Heart right ventricle (tissue), 16 donors: ENCODE measurements at regions not wholly inside any gene's neighbourhood (a gene's known extent, or its start where the extent isn't known, plus 50 kb on each side); places are given as distances from the start of the nearest gene placed in this dataset.

ENCODE experiments used
- ATAC-seq, 8 donors: fragments of 200-7000 bp; cut with Tn5 transposase; one replicate each; pipeline ENCODE4 v1.9.1; 2020; ENCODE audit warnings: mild to moderate bottlenecking in 8 of 8, moderate library complexity in 8 of 8, moderate number of reproducible peaks in 1 of 8
- DNase-seq, 2 donors: peaks; one replicate each; pipeline ENCODE4 v3.0.0-alpha.2; 2020
- H3K27ac ChIP-seq, 10 donors: fragments of 200-600 bp; sonication (generic) in 2 of 10; one replicate each; pipeline versions ENCODE4 v1.5.0 to v1.8.0; 2020 to 2022; ENCODE audit warnings: mild to moderate bottlenecking in 3 of 10
- H3K27me3 ChIP-seq, 7 donors: fragments of 200-600 bp; one replicate each; pipeline ENCODE4 v1.8.0; 2021 to 2022; ENCODE audit warnings: mild to moderate bottlenecking in 2 of 7
- H3K36me3 ChIP-seq, 9 donors: fragments of 200-600 bp; sonication (generic) in 1 of 9; one replicate each; pipeline versions ENCODE4 v1.5.0 to v1.8.0; 2020 to 2022; ENCODE audit warnings: mild to moderate bottlenecking in 2 of 9
- H3K4me1 ChIP-seq, 9 donors: fragments of 200-600 bp; sonication (generic) in 1 of 9; one replicate each; pipeline versions ENCODE4 v1.5.0 to v1.8.0; 2020 to 2022; ENCODE audit warnings: mild to moderate bottlenecking in 4 of 9
- H3K4me3 ChIP-seq, 10 donors: fragments of 200-600 bp; sonication (generic) in 2 of 10; one replicate each; pipeline versions ENCODE4 v1.5.0 to v1.8.0; 2020 to 2022; ENCODE audit warnings: mild to moderate bottlenecking in 7 of 10, moderate library complexity in 2 of 10
- H3K9me3 ChIP-seq, 11 donors: fragments of 200-600 bp in 10 of 11; sonication (generic) in 2 of 11; one replicate each; pipeline versions ENCODE4 v1.5.0 to v1.8.0; 2013 to 2022; ENCODE audit warnings: mild to moderate bottlenecking in 2 of 11, control low read depth in 1 of 11, moderate library complexity in 1 of 11
- WGBS, 2 donors: extraction: QIAGEN DNeasy Blood & Tissue Kit; methylation state at CpG; one replicate each; pipeline ENCODE4 v1.1.7; 2013; ENCODE audit warnings: inconsistent platforms in 1 of 2; 5-methylcytosine and 5-hydroxymethylcytosine counted together
- intact Hi-C, 10 donors: fragments of 100-400 bp; cut with DNase I; formaldehyde crosslinking; loops; one replicate each; pipeline versions ENCODE4 v1.11.1 to v1.14.2; 2022
- TF ChIP-seq, protein P1 (sequence below), 9 donors: fragments of 200-600 bp; sonication (generic) in 2 of 9; IDR thresholded peaks; one replicate each; pipeline versions ENCODE4 v1.5.0 to v1.8.0; 2021 to 2022; ENCODE audit warnings: antibody characterized with exemption in 9 of 9, mild to moderate bottlenecking in 5 of 9, moderate library complexity in 1 of 9
- donor health status: Arrhythmogenic right ventricular cardiomyopathy.
- donor health status: ischemic (EF 13 %, LVEDD 7.1; RV severe dilation, severe dysfunction).
- donor health status: healthy with polysubstance abuse.
- donor health status: DM: no; HTN: yes; CAD: no.
- donor health status: DM: no; HTN: no; CAD: no.
- donor health status: ischemic (EF 25% LVEDD 6.9; RV normal size, moderate dysfunction).
- donor health status: ischemic (EF 25% LVEDD 5.7; RV mildly dilated, moderate dysfunction).
- donor health status: healthy.
- donor health status: DM: yes; HTN: yes; CAD: no.
- donor health status: Ischemic cardiomyopathy.
- donor health status: ischemic (EF 35%, LVEDD 5.7; RV mildly dilated, moderate dysfunction).
- donor health status: nonischemic (EF 11% LVEDD 7.7; RV severe dilation, severe dysfunction).
- donor health status: DM: yes; HTN: yes; CAD: no.
- donor health status: PGD.
- donor health status: ischemic (EF 29% LVEDD 5.4; RV normal size, mild dysfunction).
- donor health status: nonischemic (EF 23%, LVEDD 6.1; RV moderate dilation, normal function).

DNA sequence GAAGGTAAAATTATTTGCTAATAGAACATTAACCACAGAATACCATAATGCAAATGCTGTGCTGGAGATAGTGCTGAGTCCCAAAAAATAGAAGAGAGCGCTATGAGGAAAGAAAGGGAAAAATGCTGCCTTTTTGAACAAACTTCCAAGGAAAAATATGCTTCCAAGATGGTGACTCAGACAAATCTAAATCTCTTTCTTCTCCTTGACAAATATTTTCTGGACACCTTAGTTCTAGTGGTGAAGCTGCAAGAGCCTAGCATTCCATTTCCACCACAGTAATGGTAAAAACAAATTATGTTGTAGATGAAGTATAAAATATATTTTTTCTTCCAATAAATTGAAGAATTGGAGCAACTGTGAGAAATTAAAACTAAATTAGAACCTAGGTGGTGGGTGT is 155.6 kb upstream of the TBX18 start:
- intact Hi-C loops, result no loop called here
- no peaks in the 10 kb centered on the region for H3K36me3 ChIP-seq
- DNase-seq (no peak), ATAC-seq (no peak)
- 80 to 97% methylated on average over 1 of the region's 1 CpG for WGBS, 2 donors
- H3K4me3 ChIP-seq, result no peak overlapping the region
- H3K27me3 ChIP-seq, result no peaks in the 10 kb centered on the region
- TF ChIP-seq, protein P1, sequence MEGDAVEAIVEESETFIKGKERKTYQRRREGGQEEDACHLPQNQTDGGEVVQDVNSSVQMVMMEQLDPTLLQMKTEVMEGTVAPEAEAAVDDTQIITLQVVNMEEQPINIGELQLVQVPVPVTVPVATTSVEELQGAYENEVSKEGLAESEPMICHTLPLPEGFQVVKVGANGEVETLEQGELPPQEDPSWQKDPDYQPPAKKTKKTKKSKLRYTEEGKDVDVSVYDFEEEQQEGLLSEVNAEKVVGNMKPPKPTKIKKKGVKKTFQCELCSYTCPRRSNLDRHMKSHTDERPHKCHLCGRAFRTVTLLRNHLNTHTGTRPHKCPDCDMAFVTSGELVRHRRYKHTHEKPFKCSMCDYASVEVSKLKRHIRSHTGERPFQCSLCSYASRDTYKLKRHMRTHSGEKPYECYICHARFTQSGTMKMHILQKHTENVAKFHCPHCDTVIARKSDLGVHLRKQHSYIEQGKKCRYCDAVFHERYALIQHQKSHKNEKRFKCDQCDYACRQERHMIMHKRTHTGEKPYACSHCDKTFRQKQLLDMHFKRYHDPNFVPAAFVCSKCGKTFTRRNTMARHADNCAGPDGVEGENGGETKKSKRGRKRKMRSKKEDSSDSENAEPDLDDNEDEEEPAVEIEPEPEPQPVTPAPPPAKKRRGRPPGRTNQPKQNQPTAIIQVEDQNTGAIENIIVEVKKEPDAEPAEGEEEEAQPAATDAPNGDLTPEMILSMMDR (IDR thresholded peaks at IDR 0.05), result no peak
- H3K9me3 ChIP-seq, result no peaks in the 10 kb centered on the region
- H3K4me1 ChIP-seq, result no peaks in the 10 kb centered on the region
- H3K27ac ChIP-seq, result no peak overlapping the region

DNA sequence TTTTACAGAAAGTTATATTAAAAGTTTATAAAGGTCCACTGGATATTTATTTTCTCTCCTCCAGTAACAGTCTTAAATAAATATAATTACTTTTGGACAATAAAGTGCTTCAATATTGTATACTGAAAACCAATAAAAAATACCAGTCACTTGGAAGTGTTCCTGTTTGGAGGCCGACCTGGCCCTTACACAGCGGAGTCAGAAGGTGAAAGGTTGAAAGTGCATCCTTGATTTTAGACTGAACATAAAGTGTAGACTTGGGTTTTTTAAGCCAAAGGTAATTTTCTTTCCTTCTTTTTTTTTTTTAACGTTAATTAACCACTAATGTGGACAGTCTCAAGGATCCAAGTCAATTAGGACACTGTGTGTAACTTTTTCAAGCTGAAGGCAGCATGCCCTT is 152.3 kb upstream of the TBX18 start:
- H3K27ac ChIP-seq, result no peak overlapping the region
- no peak for ATAC-seq
- DNase-seq, result no peak
- 78 to 80% methylated on average over 3 of the region's 3 CpGs for WGBS, 2 donors
- no peaks in the 10 kb centered on the region for H3K27me3 ChIP-seq
- no peaks in the 10 kb centered on the region for H3K4me1 ChIP-seq
- no peak overlapping the region for H3K4me3 ChIP-seq
- intact Hi-C loops, result no loop called here
- no peaks in the 10 kb centered on the region for H3K36me3 ChIP-seq
- TF ChIP-seq, protein P1 (IDR thresholded peaks at IDR 0.05), result no peak
- no peaks in the 10 kb centered on the region for H3K9me3 ChIP-seq

DNA sequence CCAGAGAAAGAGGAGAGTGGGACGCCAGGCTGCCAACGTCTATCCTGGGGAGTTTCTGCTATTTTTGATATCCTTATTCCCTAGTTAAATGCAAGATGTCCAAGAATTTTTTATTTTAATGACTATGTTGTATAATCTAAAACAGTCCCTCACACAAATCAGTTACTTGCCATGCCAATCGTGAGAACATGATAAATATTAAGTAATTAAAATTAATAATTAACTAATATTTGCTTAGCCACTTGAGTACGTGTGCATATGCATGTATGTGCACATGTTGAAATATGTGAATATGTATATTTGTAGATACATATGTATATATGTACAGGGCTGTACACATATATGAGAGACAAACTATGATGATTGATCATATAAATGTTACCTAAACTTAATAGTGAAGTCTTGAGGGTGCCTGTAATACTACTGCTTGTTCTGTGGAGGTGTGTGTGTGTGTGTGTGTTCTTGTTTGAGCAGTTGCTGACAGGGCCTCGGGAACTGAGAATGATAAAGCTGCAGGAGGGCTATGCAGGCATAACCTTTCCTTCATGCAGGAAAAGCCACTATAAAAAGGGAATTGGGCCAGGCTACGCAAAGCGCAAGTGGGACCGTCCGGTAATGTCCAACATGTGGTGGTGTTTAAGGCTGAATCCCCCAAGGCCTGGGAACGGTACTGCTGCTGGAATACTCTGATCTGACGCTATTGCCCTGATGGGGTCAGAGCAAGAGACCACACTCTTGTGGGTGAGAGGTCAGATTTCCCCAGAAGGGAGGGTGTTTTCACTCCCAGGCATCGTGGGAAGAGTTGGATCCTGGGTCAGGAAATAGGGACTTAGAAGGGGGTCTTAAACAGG is 148.3 kb upstream of the TBX18 start:
- Histone ChIP-seq H3K9me3 (no peaks in the 10 kb centered on the region), H3K4me3 (no peak overlapping the region), H3K36me3 (no peaks in the 10 kb centered on the region), H3K27ac (no peak overlapping the region), H3K4me1 (no peaks in the 10 kb centered on the region), H3K27me3 (no peaks in the 10 kb centered on the region)
- TF ChIP-seq, protein P1 (IDR thresholded peaks at IDR 0.05), result no peak
- no peak for ATAC-seq
- WGBS, 2 donors, result 60 to 66% methylated on average over 12 of the region's 12 CpGs
- DNase-seq, result no peak
- intact Hi-C loops, result no loop called here

DNA sequence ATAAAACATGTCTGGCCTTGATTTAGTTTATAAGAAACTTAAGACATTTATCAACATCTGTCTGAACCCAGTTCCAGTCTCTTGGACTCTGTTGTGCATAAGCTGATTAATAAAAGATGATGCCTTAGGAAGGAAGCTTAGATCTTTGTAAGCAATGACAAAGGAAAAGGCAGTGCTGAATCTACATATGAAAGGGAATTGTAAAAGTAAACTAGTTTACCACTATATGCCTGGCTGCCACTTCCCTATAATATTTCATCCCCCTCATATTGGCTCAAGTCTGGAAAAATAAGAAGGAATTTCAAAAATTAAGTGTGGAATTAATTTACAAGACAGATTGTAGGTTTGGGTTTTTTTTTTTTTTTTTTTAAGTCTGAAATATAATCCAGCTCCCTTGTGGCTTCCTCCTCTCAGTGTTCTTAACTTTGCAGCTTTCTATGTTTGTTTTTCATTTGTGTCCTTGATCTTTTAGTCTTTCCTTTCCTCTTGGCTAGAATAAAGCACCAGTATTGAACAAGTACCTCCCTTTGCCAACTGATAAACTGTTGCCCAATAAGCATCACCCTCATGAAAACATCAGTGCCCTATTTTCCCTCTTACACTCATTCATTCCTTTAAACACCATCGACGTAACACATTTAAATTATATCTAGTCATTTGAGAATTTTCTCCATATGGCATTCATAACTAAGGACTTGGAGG is 146.7 kb upstream of the TBX18 start:
- H3K4me3 ChIP-seq, result no peak overlapping the region
- no peaks in the 10 kb centered on the region for H3K27me3 ChIP-seq
- no peak overlapping the region for H3K27ac ChIP-seq
- H3K9me3 ChIP-seq, result no peaks in the 10 kb centered on the region
- ATAC-seq (no peak), DNase-seq (no peak)
- intact Hi-C loops, result no loop called here
- 80 to 82% methylated on average over 2 of the region's 2 CpGs for WGBS, 2 donors
- TF ChIP-seq, protein P1 (IDR thresholded peaks at IDR 0.05), result no peak
- H3K36me3 ChIP-seq, result no peaks in the 10 kb centered on the region
- H3K4me1 ChIP-seq, result no peaks in the 10 kb centered on the region
